ENCODE measurements at regions not wholly inside any gene's neighbourhood (a gene's known extent, or its start where the extent isn't known, plus 50 kb on each side); places are given as distances from the start of the nearest gene placed in this dataset.

DNA sequence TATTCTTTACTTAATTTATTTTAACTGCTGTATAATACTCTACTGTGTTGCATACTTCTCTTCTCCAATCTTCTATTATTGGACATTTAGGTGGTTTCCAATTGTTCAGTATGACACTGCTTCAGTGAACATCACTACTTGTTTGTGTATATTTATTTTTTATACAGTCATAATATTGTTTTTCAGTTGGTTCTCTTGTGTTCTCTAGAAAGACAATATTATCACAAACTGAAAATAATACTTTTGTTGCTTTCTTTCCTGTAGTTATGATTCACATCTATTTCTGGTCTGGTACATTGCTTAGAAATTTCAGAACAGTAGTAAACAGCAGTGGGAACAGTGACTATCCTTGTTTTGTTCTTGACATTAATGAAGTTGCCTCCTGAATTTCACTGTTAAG lies 62.8 kb upstream of the GTSF1L start:
- H3K27me3 Mint-ChIP-seq = peaks cover 19% of the 10 kb centered on the region
- H2AFZ ChIP-seq (ENCODE audit: insufficient read depth, low read depth, low read length, poor library complexity, severe bottlenecking) = no peak overlapping the region
- intact Hi-C loops (cut with micrococcal nuclease) = no loop called here
- H3K9me3 Mint-ChIP-seq (ENCODE audit: insufficient read depth) = peaks cover 7% of the 10 kb centered on the region
- H3K4me2 ChIP-seq (replicated peaks; ENCODE audit: low read depth, low read length, poor library complexity, severe bottlenecking) = no peak overlapping the region
- peaks cover 0 to 5% (median 3%) of the 10 kb centered on the region in 3 donors for H3K9me3 ChIP-seq (ENCODE audit: control extremely low read depth in 1 of 3, control insufficient read depth in 2 of 3, insufficient read depth in 1 of 3, low read length in 2 of 3)
- ATAC-seq (ENCODE audit: low read depth) (no peak), DNase-seq (no peak)
- TF ChIP-seq EZH2 (IDR thresholded peaks at IDR 0.05; ENCODE audit: borderline replicate concordance, insufficient read depth, low read depth, low read length, poor library complexity, severe bottlenecking) = no peak
- TF ChIP-seq, protein P1, sequence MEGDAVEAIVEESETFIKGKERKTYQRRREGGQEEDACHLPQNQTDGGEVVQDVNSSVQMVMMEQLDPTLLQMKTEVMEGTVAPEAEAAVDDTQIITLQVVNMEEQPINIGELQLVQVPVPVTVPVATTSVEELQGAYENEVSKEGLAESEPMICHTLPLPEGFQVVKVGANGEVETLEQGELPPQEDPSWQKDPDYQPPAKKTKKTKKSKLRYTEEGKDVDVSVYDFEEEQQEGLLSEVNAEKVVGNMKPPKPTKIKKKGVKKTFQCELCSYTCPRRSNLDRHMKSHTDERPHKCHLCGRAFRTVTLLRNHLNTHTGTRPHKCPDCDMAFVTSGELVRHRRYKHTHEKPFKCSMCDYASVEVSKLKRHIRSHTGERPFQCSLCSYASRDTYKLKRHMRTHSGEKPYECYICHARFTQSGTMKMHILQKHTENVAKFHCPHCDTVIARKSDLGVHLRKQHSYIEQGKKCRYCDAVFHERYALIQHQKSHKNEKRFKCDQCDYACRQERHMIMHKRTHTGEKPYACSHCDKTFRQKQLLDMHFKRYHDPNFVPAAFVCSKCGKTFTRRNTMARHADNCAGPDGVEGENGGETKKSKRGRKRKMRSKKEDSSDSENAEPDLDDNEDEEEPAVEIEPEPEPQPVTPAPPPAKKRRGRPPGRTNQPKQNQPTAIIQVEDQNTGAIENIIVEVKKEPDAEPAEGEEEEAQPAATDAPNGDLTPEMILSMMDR (IDR thresholded peaks at IDR 0.05) = no peak
- H4K20me1 ChIP-seq (ENCODE audit: control insufficient read depth, insufficient read depth, low read length, poor library complexity, severe bottlenecking) = no peaks in the 10 kb centered on the region
- no peak overlapping the region for H3K27ac ChIP-seq (ENCODE audit: low read length in 2 of 2)
- no peak overlapping the region for H3K27ac Mint-ChIP-seq
- H3K4me1 ChIP-seq (ENCODE audit: control insufficient read depth in 2 of 2, insufficient read depth in 2 of 2, low read length in 2 of 2) = no peaks in the 10 kb centered on the region
- no peaks in the 10 kb centered on the region for H3K27me3 ChIP-seq (replicated peaks in 1 of 4; ENCODE audit: control extremely low read depth in 1 of 4, control insufficient read depth in 3 of 4, insufficient read depth in 4 of 4, low read length in 3 of 4)
- POLR2A ChIA-PET = no interaction called here
- H3K4me1 Mint-ChIP-seq = no peaks in the 10 kb centered on the region
- no peak overlapping the region for H3K9ac ChIP-seq (ENCODE audit: low read length)
- no peak overlapping the region for H3K4me3 Mint-ChIP-seq
- CTCF ChIA-PET = no interaction called here
- no peaks in the 10 kb centered on the region for H3K79me2 ChIP-seq (ENCODE audit: control insufficient read depth, insufficient read depth, low read length)
- no peaks in the 10 kb centered on the region for H3K36me3 ChIP-seq (replicated peaks in 1 of 2; ENCODE audit: control extremely low read depth in 1 of 2, control insufficient read depth in 1 of 2, extremely low read depth in 1 of 2, insufficient read depth in 2 of 2, low read length in 1 of 2)
- H3K4me3 ChIP-seq (ENCODE audit: control extremely low read depth in 1 of 5, extremely low read depth in 1 of 5, insufficient read depth in 1 of 5, low read depth in 2 of 5, low read length in 4 of 5) = no peak overlapping the region

DNA sequence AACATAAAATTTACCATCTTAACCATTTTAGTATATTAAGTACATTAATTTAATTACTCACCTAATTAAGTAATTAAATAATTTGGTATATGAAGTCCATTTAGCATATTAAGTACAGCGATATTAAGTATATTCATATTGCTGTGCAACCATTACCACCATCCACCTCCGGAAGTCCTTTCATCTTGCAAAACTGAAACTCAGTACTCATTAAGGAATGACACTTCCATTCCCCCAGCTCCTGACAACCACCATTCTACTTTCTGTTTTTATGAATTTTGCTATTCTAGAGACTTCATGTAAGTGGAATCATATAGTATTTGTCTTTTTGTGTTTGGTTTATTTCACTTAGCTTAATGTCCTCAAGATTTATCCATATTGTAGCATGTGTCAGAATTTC lies 61.1 kb upstream of the GTSF1L start:
- Histone ChIP-seq H3K4me1 (ENCODE audit: control insufficient read depth in 2 of 2, insufficient read depth in 2 of 2, low read length in 2 of 2) (no peaks in the 10 kb centered on the region), H3K36me3 (replicated peaks in 1 of 2; ENCODE audit: control extremely low read depth in 1 of 2, control insufficient read depth in 1 of 2, extremely low read depth in 1 of 2, insufficient read depth in 2 of 2, low read length in 1 of 2) (no peaks in the 10 kb centered on the region), H2AFZ (ENCODE audit: insufficient read depth, low read depth, low read length, poor library complexity, severe bottlenecking) (no peak overlapping the region), H3K27ac (ENCODE audit: low read length in 2 of 2) (no peak overlapping the region), H3K9me3 (ENCODE audit: control extremely low read depth in 1 of 3, control insufficient read depth in 2 of 3, insufficient read depth in 1 of 3, low read length in 2 of 3) (peaks cover 0 to 5% (median 3%) of the 10 kb centered on the region in 3 donors), H3K9ac (ENCODE audit: low read length) (no peak overlapping the region), H4K20me1 (ENCODE audit: control insufficient read depth, insufficient read depth, low read length, poor library complexity, severe bottlenecking) (no peaks in the 10 kb centered on the region), H3K27me3 (replicated peaks in 1 of 4; ENCODE audit: control extremely low read depth in 1 of 4, control insufficient read depth in 3 of 4, insufficient read depth in 4 of 4, low read length in 3 of 4) (no peaks in the 10 kb centered on the region), H3K4me2 (replicated peaks; ENCODE audit: low read depth, low read length, poor library complexity, severe bottlenecking) (no peak overlapping the region), H3K79me2 (ENCODE audit: control insufficient read depth, insufficient read depth, low read length) (no peaks in the 10 kb centered on the region), H3K4me3 (ENCODE audit: control extremely low read depth in 1 of 5, extremely low read depth in 1 of 5, insufficient read depth in 1 of 5, low read depth in 2 of 5, low read length in 4 of 5) (no peak overlapping the region)
- no peaks in the 10 kb centered on the region for H3K4me1 Mint-ChIP-seq
- no CpG with 5 or more reads among the region's 2 CpGs for whole genome bisulfite sequencing (ENCODE audit: insufficient coverage)
- ATAC-seq (ENCODE audit: low read depth) = no peak
- no peak overlapping the region for H3K27ac Mint-ChIP-seq
- no peak for TF ChIP-seq EZH2 (IDR thresholded peaks at IDR 0.05; ENCODE audit: borderline replicate concordance, insufficient read depth, low read depth, low read length, poor library complexity, severe bottlenecking)
- TF ChIP-seq, protein P1 (IDR thresholded peaks at IDR 0.05) = no peak
- intact Hi-C loops (cut with micrococcal nuclease) = no loop called here
- H3K9me3 Mint-ChIP-seq (ENCODE audit: insufficient read depth) = peaks cover 7% of the 10 kb centered on the region
- no peak for DNase-seq
- H3K27me3 Mint-ChIP-seq = peaks cover 17% of the 10 kb centered on the region
- no peak overlapping the region for H3K4me3 Mint-ChIP-seq
- POLR2A ChIA-PET = no interaction called here
- CTCF ChIA-PET = no interaction called here
